ENCODE measurements at regions not wholly inside any gene's neighbourhood (a gene's known extent, or its start where the extent isn't known, plus 50 kb on each side); places are given as distances from the start of the nearest gene placed in this dataset.

DNA sequence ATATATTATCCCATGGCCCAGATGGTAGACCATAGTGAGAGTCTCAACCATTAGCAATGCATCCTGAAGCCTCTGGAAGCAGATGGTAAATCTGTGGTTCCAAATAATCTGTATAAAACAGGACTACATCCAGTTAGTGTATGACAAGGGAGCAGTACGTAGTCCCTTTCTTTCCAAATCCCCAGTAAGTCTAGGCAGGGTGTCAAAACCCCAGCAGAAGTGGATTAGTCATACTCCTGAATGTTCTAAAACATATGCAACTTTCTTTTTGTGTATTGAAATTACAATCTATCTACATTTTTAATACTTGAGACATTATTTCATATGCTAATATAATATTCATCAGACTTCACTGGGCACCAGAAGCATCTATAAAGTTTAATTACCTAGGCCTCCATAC is 295.1 kb upstream of the ANO5 start:
- no peak for TF ChIP-seq CTCF (conservative IDR thresholded peaks at IDR 0.05; ENCODE audit: low read length)
- TF ChIP-seq EZH2phosphoT487 (IDR thresholded peaks at IDR 0.05; ENCODE audit: borderline replicate concordance, low read depth, low read length) = no peak
